GDM1 (cell line): ENCODE measurements at regions not wholly inside any gene's neighbourhood (a gene's known extent, or its start where the extent isn't known, plus 50 kb on each side); places are given as distances from the start of the nearest gene placed in this dataset.
"Not testable (repeated sequence)": the region's sequence is repeated elsewhere in the genome, so short reads cannot be mapped to it uniquely, and the experiment has no call there.

Experiments
- DNase-seq: peaks from one replicate; lab custom pipeline; 2025; lab: John Stamatoyannopoulos, UW

DNA sequence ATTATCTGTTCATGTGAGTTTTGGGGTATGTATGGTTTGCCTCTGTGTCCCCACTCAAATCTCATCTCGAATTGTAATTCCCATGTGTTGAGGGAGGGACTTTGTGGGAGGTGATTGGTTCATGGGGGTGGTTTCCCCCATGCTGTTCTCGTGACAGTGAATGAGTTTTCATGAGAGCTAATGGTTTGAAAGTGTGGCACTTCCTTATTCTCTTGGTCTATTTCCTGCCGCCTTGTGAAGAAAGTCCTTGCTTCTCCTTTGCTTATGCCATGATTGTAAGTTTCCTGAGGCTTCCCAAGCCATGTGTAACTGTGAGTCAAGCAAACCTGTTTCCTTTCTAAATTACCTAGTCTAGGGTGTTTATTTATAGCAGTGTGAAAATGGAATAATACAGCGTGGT lies 128.1 kb upstream of the HS3ST4 start:
- no peak for DNase-seq

DNA sequence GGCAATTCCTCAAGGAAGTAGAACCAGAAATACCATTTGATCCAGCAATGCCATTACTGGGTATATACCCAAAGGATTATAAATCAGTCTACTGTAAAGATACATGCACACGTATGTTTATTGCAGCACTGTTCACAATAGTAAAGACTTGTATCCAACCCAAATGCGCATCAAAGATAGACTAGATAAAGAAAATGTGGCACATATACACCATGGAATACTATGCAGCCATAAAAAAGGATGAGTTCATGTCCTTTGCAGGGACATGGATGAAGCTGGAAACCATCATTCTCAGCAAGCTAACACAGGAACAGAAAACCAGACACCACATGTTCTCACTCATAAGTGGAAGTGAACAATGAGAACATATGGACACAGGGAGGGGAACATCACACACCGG lies 130.0 kb upstream of the HS3ST4 start:
- DNase-seq, result not testable (repeated sequence)

DNA sequence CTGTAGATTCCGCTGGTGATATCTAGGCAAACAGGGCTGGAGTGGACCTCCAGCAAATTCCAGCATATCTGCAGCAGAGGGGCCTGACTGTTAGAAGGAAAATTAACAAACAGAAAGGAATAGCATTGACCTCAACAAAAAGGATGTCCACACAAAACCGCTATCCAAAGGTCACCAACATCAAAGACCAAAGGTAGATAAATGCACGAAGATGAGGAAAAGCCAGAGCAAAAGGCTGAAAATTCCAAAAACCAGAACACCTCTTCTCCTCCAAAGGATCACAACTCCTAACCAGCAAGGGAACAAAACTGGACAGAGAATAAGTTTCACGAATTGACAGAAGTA lies 134.8 kb upstream of the HS3ST4 start:
- not testable (repeated sequence) for DNase-seq

DNA sequence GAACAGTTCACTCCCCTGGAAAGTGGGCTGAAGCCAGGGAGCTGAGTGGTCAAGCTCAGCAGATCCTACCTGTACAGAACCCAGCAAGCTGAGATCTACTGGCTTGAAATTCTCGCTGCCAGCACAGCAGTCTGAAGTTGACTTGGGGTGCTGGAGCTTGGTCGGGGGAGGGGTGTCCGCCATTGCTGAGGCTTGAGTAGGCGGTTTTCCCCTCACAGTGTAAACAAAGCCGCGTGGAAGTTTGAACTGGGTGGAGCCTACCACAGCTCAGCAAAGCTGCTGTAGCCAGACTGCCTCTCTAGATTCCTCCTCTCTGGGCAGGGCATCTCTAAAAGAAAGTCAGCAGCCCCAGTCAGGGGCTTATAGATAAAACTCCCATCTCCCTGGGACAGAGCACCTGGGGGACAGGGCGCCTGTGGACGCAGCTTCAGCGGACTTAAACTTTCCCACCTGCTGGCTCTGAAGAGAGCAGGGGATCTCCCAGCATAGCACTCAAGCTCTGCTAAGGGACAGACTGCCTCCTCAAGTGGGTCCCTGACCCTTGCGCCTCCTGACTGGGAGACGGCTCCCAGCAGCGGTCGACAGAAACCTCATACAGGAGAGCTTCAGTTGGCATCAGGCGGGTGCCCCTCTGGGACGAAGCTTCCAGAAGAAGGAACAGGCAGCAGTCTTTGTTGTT lies 135.3 kb upstream of the HS3ST4 start:
- not testable (repeated sequence) for DNase-seq

DNA sequence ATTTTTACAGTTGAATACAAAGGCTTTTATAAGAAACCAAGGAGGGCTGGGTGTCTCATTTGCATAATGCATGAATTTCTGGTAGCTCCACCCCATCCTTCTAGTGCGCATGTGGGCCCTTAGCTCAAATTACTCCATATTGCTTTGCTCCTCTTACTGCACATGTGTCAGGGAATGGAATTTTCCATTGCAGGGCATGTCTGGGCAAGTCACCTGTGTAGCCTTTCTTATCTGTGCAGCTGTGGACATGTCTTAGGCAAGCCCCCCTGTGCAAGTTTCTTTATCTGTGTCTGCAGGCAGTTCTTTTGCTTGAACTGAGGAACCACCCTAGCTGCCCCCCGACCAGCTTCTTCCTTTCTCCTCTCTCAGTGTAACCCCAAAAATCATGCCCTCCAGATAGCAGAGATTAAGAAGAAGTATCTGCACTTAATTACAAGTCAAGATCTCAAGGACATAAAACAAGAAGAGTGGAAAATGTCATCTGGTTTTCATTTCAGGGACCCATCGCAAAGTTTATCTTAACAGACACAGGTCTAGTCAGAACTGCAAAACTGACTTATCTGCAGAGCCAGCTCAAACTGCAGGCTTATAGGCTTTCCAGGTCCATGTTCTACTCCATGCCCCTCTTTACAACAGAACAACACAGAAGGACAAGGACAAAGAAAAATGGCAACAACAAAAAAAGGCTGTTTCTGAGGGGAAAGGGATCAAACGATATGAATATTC lies 137.9 kb upstream of the HS3ST4 start:
- peak; percentile 3 for DNase-seq

DNA sequence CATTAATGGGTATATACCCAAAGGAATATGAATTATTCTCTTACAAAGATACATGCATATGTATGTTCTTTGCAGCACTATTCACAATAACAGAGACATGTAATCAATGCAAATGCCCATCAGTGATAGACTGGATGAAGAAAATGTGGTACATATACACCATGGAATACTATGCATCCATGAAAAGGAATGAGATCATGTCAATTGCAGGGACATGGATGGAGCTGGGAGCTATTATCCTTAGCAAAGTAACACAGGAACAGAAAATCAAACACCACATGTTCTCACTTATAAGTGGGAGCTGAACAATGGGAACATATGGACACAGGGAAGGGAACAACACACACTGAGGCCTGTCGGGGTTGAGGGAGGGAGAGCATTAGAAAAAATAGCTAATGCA lies 141.1 kb upstream of the HS3ST4 start:
- DNase-seq, result no peak

DNA sequence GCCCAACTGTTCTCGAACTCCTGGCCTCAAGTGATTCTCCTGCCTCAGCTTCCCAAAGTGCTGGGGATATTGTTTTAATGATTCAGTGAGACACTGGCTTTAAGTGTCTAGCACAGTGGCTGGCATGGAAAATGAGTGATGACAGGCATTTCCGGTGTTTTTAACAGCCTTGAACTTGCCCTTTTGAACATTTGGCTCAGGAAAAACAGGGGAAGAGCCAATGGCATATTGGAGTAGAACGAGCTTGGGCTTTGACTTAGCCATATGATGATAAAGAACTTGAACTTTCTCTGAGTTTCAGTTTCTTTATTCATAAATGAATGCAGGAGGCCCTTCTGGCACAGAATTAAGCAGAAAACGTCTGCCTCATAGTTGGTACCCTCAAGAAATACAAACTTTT lies 145.0 kb upstream of the HS3ST4 start:
- DNase-seq, result no peak

DNA sequence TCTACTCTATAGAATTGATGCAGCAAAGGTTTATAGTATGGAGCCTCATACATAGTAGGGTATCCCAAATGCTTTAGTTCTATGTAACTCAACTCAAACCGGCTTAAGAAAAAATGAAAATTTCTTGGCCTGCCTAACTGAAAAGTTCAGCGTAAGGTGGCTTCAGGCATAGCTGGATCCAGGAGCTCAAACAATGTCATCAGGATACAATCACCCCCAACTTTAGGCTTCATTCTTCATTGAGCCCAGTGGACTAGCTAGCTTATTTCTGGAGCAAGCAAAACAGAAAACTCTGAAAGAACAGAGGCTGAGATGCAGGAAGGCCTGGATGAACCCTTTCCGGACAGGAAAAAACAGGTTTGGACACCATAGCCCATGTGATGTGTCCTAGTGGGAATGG lies 147.5 kb upstream of the HS3ST4 start:
- no peak for DNase-seq

DNA sequence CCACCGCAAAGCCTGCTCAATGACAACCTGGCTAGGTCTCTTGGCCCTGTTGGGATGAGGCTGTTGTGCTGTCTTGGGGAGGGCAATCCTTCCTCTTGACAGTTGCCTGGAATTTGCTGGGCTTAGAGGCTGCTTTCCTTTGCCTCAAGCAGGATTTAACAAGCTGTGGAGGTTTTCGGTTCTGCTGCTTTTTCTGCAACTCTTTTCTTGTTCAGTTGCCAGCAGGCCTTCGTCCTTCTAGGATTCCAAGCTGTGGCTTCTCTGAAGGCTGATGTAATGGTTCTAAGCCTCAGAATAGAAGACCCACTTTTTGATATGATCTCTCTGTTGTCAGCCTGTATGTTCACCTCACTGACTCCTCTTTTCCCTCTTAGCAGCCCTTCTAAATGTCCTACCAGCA lies 149.5 kb upstream of the HS3ST4 start:
- DNase-seq, result no peak

DNA sequence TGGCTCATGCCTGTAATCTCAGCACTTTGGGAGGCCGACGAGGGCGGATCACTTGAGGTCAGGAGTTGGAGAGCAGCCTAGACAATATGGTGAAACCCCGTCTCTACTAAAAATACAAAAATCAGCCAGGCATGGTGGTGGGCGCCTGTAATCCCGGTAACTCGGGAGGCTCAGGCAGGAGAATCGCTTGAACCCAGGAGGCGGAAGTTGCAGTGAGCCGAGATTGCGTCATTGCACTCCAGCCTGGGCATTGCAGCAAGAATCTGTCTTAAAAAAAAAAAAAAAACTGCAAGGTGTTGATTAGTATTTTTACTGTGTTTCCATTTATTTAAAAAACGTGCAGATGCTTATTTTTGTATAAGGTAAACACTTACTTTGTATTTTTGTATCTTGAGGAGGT lies 152.0 kb upstream of the HS3ST4 start:
- not testable (repeated sequence) for DNase-seq

DNA sequence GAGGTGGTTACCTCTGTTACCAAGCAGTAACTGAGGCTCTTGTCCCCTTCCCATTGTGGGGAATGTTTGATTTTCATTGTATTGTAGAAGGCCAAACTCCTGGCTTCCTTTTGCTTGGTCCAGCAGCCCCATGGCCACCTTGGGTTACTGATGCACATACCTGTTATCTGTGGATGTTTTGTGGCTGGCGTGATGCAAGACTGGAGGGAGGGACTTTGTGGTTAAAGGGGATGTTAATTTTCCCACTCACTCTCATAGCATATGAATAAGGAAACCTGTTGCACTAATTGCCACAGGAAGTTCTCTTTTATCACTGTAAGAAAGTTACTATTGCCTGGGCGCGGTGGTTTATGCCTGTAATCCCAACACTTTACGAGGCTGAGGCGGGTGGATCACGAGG lies 168.6 kb upstream of the HS3ST4 start:
- no peak for DNase-seq

DNA sequence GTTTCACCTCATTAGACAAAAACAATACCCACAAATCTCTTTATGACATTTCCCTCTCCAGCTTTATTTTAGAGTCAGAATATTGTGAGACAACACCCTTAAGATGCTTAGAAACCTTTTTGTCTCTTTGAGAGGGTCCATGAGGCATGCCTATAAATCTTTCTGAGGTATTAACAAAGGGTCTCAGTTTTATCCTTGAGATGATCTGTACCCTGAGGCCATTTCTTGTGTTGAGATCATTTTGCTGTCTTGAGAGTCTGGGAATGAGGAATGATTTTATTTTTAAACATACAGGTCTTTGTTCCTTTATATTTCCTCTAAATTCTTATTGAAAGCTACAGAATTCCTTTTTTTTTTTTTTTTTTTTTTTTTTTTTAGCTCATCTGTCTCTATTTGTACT lies 179.7 kb upstream of the HS3ST4 start:
- DNase-seq, result no peak

DNA sequence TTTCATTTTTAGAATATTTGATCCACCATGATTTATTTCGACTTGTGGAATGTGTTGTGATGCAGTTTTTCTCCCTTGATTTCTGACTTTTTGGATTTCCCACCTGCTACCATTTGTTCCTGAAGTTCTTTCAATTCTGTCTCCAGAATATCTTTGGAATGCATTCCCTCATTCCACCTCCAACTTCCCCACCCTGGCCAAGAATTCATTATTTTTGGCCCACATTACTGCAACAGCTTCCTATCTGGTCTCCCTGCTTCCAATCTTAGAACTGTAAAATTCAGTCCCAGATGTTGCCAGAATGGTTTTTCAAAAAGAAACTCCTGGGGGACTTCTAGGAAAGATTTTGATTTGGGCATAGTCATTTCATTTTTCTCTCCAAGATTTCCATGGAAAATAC lies 182.3 kb upstream of the HS3ST4 start:
- no peak for DNase-seq

DNA sequence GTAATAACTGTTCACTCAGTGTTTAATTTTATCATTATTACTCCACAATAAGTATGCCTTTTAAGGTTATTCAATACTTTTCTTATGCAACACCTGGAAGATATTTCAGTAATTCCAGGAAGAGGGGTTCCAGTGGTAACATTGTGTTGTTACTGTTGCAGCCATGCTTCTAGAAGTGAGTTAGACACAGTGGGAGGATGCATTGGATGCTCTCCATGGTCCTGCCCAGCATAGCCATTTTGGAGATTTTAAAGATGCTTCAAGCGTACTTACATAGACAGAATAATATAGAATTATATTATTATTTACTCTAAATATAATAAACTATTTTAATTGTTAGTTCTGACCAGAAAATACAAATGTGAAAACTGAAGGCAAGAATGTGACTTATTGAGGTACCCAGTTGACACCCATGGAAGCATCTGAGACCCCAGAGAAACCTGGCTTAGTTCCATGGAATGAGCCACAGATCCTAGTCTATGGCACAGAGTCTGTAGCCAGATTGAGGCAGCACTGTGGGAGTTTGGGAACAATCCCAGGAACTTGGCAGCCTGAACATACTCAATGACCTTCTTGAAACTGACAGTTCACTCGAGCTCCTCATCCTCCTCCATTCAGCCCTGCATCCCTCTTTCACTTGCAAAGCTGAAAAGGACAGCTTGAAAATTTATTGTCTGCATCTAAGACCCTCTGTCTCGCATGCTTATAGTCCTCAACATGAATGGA lies 190.1 kb upstream of the HS3ST4 start:
- no peak for DNase-seq

DNA sequence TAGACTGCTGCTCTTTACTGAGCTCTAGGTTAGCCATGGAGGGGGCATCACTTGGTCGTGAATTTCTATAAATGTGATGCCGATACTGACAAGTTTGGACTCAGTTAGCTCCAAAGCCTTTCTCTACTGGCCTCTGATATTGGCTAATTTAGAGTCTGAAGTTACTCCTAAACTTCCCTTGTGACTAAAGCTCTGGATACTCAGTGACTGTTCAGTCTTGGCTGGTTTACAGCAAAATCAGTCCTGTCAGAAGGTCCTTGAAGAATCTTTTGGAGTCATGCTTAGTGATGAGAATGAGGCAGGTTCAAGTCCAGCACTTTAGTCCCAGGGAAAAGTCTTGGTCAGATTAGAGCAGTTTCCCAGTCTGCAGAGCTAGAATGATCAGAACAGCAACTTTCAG lies 197.5 kb upstream of the HS3ST4 start:
- DNase-seq, result no peak

DNA sequence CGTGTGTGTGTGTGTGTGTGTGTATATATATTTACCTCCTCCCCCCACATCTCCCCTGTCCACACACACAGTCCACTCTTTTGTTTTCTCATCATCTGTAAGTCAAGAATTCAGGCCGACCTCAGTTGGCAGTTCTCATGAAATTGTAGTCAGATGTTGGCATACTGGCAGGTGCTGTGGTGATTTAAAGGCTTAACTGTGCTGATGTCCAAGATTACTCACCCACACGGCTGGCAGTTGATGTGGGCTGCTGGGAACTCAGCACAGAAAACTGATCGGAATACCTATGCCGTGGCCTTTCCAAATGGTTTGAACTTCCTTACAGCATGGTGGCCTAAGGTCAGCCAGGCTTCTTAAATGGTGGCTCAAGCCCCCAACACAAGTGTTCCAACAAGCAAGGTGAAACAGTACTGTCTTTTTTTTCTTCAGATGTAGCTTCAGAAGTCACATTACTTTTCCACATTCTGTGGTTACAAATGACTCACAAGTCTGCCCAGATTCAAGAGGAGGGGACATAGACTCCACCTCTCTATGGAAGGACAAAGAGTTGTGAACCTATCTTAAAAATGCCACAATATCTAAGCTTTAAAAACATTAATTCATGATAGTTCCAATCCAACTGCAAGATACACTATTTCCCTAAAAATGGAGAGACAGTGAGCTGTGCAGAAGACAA lies 198.5 kb upstream of the HS3ST4 start:
- no peak for DNase-seq

DNA sequence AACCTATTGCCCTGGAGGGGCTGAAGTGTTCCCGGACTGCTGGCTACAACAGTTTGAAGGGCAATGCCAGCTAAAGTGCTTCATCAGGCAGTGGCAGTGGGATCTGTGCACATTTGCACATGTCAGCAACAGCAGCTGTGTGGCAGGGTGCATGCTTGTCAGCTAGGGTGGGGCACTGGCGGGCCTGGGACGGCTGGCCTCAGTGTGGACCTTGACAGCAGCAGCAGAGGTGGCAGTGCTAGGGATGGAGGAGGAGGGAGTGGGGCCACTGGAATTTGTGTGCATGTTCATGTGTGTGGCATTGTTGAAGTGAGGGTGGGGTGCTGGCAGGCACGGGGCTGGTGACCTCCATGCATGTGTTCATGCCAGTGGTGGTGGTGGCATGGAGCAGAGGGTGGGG lies 203.3 kb upstream of the HS3ST4 start:
- DNase-seq, result no peak

DNA sequence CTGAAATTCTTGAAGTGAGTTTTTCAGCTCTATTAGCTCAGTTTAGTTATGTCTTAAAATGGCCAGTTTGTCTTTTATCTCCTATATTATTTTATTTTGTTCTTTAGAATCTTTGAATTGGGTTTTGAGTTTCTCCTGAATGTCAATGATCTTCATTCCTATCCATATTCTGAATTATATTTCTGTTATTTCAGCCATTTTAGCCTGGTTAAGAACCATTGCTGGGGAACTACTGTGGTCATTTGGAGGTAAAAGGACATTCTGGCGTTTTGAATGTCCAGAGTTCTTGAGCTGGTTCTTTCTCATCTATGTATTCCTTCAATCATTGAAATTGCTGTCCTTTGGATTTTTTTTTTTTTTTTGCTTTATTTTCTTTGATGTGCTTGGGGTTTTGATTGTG lies 203.9 kb upstream of the HS3ST4 start:
- no peak for DNase-seq

DNA sequence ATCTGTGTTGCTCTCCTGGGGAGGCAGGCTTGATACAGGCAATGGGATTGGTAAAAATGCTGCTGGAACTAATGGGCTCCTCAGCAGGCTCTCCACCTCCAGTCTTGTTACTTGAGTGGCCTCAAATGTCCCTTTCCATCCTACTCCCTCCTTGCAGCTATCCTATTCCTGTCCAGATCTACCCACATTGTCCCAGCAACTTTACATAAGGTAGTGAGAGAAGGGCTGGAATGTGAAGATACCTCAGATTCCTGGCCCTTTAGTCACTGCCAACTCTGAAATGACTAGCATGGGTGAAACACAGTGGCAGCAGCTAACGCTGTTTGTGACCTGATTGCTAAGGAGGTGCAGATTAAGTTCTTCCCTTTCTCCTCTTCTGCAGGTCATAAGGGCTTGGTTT lies 210.1 kb upstream of the HS3ST4 start:
- no peak for DNase-seq

DNA sequence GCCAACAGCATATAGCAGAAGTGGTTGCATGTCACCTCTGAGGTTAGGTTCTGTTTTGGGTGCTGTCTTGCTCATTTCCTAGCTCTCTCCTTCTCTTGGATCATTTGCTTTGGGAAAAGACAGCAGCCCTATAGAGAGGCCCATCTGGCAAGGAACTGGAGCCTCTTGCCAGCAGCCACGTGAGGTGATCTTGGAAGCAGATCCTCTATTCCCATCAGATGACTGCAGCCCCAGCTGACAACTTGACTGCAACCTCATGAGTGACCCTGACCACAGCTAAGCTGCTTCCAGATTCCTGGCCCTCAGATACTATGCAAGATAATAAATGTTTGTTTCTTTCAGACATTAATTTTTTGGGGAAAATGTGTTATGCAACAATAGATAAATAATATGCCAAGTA lies 213.3 kb upstream of the HS3ST4 start:
- no peak for DNase-seq

DNA sequence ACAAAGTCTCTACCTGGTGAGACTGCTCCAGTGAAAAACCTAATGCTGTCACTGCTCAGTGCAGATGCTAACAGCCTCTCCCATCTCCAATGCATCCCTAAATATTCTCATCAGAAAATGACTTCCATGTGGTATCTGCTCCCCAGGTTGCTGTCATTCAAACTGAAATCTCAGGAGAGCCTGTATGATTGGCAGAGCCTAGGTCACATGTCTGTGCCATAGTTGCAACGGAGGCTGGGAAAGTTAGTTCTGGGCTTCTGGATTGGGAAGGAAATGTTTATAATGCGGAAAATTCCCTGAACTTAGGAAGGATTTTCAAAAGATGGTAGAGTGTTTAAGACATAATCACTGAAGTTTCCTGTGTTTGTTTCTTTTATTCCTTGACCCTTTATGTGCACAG lies 206.4 kb upstream of the ZKSCAN2 start:
- no peak for DNase-seq

DNA sequence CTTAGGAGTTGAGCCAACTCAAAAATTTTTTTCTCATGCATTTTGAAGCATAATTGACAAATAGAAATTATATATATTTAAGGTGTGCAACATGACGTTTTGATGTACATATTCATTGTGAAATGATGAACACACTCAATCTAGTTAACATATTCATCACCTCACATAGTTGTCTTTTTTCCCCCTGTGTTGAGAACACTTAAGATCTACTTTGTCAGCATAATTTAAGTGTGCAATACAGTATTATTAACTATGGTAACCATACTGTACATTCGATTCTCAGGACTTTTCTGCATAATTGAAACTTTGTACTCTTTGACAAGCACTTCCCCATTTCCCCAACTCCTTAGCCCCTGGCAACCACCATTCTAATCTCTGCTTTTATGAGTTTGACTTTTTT lies 192.2 kb upstream of the ZKSCAN2 start:
- no peak for DNase-seq

DNA sequence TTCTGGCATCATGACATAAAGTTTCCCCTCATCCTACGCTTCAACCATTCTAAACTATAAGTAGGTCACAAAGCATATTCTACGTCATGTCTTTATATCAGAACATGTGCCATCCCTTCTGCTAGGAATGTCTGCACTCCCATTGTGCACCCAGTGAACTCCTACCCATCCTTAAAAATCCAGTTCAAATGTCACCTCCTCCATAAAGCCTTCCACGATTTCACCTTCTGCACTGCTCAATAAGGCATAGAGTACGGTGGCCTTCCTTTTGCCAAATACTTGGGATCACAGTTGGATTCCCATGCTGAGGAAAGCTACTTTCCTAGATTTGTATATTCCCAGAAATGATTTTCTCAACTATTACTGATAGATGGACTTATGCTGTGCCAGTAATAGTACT lies 186.3 kb upstream of the ZKSCAN2 start:
- DNase-seq, result no peak
